Activated CD4-positive, CD25-positive, alpha-beta regulatory T cell treated with anti-CD3 and anti-CD28 coated beads, Interleukin-2, amount 50 U/mL, for 72 hours (primary cell): ENCODE measurements at regions not wholly inside any gene's neighbourhood (a gene's known extent, or its start where the extent isn't known, plus 50 kb on each side); places are given as distances from the start of the nearest gene placed in this dataset.

Experiments used
- DNase-seq: peaks from one replicate; pipeline ENCODE4 v3.0.0; 2021

DNA sequence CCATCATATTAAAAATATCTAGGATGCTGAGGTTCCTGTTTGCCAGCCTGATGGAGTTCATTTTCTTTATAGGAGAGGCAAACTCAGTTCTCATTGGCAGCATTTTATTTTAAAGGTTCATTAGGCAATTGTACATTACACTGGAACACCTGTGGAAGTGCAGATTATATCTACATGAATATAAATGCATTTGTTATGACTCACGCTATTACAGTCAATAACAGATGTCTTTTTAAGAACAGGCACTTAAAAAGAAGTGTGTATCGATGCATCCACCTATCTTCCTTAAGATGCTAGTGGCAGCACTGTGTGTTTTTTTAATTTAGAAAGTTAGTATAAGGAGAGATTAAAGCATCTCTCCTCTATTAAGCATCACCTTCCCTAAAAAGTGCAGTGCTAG, 276.5 kb downstream of the PRDM2 start:
- DNase-seq: no peak

DNA sequence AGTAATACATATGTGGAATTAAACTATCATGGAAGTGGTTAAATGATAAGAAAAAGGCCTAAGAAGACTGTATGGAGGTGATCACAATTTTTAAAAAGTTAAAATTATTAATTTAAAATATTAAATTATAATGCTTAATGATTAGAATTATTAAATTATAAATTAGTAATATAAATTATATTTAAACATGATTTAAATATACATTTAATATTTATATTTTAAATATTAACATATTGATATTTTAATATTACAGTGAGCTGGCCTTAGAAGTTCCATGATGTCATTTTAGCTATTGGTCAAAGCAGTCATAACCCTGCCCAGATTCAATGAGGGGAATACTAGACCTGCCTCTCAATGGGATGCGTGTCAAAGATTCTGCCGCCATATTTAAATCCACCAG, 281.2 kb downstream of the PRDM2 start:
- DNase-seq: no peak

DNA sequence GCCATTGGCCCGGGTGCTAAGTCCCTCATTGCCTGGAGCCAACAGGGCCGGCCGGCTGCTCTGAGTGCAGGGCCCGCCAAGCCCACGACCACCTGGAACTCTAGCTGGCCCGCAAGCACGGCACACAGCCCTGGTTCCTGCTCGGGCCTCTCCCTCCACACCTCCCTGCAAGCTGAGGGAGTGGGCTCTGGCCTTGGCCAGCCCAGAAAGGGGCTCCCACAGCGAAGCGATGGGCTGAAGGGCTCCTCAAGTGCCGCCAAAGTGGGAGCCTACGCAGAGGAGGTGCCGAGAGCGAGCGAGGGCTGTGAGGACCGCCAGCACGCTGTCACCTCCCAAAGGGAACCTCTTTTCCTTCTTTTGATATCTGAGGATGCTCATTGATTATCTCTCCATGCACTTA, 283.4 kb downstream of the PRDM2 start:
- no peak for DNase-seq

DNA sequence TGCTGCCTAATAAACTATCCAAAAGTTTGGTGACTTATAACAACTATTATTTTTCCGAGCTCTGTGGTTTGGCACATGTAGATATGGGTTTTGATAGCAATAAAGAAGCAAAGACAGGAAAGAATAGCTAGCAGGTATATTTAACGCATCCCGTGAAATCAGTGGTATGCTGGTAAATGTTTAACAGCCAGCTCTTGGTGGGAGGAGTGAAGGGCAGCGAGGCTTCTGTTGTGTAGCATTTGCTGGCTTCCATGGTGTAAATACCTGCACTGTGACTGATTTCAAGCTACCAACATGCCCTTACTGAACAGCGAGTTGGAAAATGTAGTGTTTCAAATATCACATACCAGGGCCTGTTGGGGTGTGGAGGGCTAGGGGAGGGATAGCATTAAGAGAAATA, 291.0 kb downstream of the PRDM2 start:
- no peak for DNase-seq

DNA sequence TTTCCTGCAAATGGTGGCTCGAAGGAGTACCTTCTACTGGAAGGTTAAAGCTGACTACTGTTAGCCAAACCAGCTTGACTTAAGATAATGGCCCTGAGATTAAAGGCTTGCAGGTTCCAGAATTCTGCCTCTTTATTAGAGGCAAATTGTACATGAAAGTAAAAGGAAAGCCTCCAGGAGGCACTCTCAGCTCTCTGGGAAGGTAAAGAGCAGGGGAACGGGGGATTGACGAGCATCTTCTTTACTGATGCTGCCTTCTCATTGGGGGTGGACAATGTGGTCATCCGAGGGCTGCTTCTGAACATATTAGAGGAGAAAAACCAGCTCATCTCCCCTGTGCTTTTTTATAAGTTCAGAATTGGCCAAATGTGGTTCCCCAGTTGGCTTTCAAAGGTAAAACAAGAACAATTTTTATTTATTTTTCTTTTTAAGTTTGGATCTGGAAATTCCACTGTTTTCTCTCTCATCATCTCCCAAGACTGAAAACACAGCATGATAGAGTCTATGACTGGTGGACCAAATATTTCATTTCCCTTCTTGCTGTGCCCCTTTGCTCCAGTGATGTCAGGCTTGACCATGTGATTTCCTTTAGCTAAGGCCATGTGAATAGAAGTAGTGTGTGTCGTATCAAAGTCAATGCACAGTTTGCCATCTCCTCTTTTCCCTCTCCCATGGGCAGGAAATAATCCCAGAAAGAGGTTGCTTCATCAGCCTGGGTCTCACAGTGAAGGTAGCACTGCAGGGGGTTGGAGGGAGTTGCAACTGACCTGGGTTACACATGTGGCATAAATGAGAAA, 292.7 kb downstream of the PRDM2 start:
- no peak for DNase-seq

DNA sequence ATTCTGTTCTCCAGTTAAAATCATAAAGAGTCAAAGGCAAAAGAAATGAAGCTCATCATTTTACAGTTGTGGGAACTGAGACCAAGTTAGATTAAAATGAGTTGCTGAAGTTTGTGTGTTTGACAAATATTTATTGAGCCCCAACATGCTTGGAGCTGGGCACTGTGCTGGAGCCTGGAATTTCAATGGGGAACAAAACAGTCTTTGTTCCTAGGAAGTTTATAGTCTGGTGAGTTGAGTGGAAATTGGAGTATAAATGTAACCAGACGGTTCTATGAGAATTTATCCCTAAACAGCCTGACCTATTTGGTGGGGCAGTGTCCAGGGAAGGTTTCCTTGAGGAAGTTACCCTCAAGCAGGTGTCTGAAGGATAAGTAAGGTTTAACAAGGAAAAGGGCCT, 294.4 kb downstream of the PRDM2 start:
- no peak for DNase-seq

DNA sequence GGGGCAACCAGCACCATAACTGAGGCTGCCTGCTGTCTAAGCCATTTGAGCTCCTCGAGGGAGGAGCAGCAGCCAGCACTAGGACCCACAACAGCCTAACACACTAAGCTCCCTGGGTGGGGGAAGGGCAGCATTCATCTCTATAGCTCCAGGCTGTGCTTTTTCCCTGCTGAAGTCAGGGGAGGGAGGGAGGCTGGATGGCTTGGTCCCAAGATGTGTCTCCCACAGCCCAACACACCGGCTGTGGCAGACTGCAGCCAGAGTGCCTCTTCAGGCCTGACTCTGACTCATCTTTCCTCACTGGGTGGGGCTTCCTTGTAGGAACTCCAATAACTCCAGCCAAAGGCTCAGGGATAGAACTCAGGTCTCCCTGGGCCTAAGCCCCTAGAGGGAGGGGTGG, 296.3 kb downstream of the PRDM2 start:
- no peak for DNase-seq

DNA sequence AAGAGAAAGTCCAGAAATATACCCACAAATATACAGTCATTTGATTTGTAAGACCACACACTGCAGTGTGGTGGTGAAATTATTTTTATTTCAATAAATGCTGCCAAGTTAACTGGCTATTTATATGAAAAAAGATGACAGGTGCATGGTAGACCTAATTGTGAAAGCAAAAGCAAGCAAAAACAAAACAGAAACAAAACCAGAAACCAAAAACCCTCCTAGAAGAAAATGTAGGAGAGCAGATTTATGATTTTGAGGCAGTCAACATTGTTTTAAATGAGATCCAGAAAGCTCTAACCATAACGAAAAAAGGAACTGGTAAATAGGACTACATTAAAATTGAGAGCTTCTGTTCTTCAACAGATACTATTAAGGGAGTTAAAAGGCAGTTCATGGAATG, 303.6 kb downstream of the PRDM2 start:
- DNase-seq: no peak

DNA sequence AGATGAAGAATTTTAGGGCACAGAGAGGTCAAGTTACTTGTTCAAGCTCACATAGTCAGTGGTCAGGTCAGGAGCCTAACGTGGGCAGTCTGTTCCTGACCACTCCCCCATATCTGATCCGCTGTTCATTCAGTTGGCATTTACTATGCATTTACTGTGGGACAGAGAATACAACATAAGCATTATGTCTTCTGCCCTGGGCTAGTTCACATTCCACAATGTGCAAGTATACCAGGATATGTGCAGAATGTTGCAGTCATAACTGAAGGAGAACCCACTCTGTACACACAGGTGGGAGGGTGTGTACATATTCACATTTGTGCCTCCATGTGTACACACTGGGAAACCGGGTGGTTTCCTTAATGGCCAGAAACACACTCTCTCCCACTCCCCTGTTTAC, 309.6 kb downstream of the PRDM2 start:
- no peak for DNase-seq

DNA sequence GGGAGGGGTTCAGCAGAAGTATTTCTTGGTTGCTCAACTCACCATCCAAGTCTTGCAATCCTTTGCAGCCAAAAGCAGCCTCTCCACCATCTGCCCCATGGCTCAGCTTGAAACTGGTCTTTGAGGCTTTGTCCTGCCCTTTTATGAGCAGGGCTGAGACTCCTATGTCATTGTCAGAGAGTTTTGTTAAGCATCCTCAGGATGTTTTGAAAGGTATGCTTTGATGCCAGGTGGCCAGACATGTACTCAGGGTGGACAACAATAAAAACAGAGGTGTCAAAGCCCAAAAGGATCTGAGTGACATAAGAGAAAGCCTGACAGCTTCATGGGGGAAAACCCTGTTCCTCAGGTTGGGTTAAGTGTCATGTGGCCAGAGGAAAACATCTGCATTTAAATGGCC, 310.5 kb downstream of the PRDM2 start:
- DNase-seq: no peak

DNA sequence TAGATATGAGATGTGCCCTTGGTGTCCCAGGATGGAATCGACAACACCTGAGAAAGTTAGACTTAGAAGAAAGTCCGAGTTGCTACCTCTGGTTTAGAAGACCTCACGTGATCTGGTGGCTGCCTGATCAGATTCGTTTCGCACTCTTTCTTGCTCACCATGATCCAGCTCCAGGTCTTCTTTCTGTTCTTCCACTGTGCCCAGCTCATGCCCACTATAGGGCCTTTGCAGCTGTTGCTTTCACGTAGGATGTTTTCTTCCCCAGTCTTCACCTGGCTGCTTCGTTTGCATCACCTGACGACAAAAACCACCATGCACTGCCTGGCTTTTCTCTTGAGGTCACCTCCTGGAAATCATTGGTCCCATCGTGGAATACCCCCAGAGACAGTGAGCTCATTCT, 311.1 kb downstream of the PRDM2 start:
- DNase-seq: no peak

DNA sequence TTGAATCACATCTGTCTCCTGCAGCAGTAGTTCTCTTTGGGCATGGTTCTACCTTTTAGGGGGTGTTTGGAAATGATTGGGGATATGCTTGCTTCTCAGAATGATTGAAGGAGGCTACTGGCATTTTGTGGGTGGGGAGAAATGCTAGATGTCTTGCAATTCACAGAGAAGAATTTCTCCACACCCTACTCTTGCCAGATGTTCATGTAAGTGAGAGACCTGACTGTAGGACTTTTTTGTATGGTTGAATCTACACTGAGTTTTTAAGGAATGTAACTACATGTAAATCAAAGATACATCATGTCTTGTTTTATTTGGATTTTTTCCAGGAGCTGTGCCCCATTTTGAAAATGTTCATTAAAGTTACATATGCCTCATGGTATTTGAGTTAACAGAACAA, 311.9 kb downstream of the PRDM2 start:
- no peak for DNase-seq

DNA sequence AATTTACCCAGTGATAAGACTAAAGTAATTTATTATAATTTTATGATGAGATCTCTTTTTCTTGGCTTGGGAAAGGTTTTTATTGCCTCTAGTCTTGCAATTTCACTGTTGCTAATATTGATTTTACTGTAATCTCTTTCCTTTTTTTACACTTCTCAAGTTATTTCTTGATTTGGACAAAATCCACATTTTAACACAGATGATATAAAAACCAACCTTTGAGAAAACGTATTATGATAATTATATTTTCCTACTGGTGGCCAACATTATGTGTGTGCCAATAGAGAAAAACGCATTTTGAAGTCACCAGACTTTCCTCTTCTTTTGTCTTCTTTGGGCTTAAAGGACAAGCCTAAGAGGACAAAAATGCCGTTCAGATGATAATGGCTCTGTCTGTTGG, 314.9 kb downstream of the PRDM2 start:
- no peak for DNase-seq

DNA sequence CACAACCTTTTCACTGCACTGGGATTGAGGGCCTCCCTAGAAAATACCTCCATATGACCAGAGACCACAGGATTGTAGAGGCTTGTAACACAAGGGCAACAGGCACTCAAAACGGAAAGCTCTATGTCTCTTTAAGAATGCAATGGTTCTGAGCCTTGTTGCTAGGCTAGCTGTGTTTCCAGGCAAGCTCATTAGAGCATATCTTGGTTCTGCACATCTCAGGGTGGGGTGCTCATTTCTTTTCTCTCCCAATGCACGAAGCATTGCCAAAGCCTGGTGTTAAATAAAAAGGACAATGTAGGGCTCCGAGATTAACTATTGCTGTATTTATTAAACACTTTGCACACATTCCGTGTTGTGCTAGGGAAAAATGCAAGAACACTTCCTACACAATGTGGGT, 315.9 kb downstream of the PRDM2 start:
- DNase-seq: no peak

DNA sequence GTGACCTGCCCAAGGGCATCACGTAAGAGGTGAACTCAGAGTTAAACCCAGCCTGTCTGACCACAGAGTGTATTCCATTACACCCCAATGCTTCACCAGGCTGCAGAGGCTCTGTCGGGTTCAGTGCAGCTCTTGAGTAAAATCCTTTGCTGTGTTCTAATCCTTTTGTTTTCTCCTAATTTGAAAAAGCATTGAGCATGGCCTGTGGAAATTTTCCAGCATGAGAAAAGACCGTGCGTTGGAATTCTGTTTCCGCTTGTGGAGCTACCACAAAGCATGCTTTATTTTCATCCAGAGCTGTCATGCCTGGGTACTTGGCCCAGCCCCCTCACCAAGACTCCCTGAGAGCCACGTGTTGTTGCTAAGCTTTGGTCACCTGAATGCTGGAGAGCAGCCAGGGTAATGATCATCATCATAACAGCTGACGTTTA, 317.6 kb downstream of the PRDM2 start:
- DNase-seq: no peak

DNA sequence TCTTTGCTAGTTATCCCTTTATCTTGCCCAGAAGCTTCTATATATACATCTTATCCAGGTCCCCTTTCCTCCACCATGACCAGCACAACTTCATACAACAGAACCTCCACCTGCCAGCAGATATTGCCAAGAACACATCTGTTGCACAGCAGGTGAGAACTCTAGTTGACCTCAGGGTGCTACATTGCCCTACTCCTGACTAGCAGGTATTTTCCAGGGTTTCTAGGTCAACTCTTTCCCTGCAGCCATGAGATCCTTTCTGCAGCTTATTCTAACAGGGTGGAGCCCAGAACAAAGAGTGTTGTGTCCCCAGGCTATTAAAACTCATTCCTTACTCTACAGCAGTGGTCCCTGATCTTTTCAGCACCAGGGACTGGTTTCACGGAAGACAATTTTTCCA, 319.5 kb downstream of the PRDM2 start:
- DNase-seq: no peak

DNA sequence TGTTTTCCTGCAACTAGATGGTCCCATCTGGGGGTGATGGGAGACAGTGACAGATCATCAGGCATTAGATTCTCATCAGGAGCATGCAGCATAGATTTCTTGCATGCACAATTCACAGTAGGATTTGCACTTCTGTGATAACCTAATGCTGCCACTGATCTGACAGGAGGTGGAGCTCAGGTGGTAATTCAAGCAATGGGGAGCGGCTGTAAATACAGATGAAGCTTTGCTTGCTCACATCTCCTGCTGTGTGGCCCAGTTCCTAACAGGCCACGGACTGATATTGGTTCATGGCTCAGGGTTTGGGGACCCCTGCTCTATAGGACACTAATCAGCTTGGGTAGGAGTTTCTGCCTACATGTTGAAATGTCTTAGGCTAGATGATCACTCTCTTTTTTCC, 320.0 kb downstream of the PRDM2 start:
- no peak for DNase-seq

DNA sequence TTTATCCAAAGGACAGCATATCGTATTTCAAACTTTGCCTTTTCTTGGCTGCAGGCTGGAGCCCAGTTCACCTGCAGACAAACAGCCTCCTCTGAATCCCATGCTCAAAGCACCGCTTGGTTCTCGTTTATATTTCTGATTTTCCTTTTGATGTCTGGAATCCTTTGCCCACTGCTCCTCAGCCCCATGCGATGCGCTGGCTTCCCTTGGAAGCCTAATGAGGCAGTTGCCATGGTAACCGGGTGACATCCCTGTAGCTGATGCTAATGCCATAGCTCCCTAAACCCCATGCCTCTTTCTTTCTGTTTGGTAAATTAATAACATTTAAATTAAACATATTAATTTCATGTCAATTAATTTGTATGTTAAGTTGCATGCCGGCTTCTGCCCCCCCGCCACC, 327.1 kb downstream of the PRDM2 start:
- no peak for DNase-seq

DNA sequence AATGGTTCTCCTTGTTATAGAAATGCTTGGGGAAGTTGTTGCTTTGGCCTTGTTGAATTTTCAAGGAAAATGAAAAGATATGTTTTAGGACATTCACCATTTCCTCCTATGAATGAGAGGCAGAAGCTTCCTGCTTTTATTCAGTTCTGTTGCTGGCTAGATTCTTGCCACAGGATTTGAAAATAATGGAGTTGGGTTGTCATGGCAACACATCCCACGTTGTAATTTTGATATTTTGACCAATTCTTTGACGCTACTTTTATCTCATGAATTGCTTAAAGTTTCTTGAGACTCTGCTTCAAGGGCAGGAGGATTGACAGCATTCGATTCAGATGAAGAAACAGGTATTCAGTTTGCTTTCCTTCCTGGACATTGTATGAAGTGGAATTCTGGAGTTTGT, 331.5 kb downstream of the PRDM2 start:
- DNase-seq: no peak

DNA sequence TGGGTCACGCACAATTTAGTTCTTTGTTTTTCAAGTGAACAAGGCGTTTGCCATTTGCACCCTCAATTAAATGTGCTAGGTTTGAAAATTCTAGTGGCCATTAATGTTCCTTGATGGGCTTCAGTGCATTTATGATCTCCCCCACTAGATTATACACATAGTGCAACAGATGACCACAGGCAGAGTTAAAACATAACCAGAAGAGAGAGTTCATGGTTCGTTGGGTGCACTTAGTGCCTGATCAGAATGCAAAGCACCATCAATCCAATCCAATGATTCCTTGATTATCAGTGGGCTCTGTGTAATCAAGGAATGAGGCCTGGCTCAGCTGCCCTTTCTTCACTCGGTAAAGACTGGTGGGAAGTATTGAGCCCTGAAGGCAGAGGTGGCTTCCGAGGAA, 334.5 kb downstream of the PRDM2 start:
- no peak for DNase-seq

DNA sequence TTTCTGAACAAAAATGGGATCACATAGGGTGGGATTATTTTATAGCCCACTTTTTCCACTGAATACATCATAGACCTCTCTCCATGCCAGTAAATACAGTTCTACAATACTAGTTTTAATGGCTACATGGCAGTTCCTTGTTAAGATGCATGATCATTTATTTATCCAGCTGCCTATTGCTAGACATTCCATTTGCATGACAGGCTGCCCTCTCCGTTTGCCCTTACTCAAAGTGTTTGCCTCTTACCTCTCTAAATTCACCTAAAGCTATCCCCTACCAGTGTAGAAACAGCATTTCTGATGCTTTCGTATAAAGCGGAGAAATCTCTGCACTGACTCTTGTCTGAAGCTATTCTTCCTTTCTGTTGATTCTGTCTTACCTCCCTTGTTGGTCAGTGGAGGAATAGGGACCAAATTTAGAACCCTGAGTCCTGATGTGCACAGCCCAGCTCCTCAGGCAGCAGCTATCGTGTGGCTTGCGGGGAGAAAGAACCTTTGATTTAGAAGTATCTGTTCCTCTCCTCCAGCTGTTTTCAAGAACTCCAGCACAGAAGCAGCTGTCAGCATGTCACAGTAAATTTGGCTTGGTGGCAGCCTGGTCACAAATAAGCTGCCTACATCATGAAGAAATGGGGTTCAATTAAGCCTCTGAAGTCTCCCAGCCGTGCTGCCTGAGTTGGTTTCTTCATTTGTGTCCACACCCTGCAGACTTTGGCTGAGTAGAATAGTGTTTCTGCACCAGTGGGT, 337.3 kb downstream of the PRDM2 start:
- DNase-seq: no peak

DNA sequence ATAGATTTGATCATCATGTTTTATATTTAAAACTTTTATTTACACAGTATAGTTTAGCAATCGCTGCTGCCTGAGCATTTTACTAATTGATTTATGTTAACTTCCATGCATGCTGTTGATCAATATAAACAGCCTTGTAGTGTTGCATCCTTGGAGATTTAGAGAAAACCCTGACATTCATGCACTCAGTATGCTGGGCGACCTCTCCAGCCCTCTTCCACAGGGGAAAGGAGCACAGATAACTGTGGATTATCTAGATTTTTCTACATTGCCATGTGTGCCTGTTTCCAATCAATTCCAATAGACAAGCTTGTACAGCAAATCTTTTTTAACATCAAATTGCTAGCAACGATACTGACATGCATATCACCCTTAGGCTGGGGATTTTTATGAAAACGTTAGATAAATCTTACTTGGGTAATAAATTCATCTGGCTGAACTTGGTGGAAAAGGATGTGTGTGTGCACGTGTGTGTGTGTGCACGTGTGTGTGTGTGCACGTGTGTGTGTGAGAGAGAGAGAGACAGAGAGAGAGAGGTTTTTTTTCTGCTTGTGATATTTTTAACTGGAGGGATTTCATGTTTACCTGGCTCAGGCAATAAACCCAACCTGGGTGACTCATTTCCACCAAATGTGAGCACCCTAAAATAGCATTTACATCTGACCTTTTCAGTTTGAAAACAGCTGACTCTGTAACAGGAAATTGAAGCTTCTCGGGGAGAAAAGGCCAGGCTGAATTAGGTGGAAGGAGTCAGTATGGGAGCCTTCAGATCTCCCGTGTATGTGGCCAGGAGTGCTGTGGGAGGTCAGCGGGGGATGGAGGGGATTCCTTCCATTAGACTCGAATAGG, 339.8 kb downstream of the PRDM2 start:
- no peak for DNase-seq

DNA sequence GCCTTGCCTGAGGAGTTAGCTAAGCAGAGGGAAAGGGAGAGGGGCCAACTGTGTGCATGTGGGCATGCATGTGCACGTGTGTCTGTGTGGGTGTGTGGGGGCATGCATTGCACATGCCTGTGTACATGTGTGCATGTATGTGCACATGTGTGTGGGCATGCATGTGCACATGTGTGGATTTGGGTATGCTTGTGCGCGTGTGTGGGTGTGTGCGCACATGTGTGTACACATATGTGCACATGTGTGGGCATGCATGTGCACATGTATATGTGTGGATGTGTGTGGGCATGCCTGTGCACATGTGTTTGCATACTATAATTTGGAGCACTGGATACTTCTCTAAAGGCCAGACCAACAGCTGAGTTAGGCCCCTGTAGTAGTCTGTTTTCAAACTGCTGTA, 350.0 kb downstream of the PRDM2 start:
- no peak for DNase-seq
